H1 (cell line): ENCODE measurements at regions not wholly inside any gene's neighbourhood (a gene's known extent, or its start where the extent isn't known, plus 50 kb on each side); places are given as distances from the start of the nearest gene placed in this dataset.

Experiments used
- CTCF ChIA-PET: fragments of 300-600 bp; sonication (Branson Sonifier 250); formaldehyde crosslinking; loops from one replicate; lab custom pipeline; 2021; ENCODE audit not compliant: partially characterized antibody; lab: Charles Lee
- POLR2A ChIA-PET: fragments of 300-600 bp; sonication (Branson Sonifier 250); formaldehyde crosslinking; loops from one replicate; lab custom pipeline; 2021; ENCODE audit warnings: inconsistent platforms; ENCODE audit not compliant: partially characterized antibody; lab: Charles Lee
- DNase-seq, 2 experiments: peaks; one replicate each; pipeline versions ENCODE4 v3.0.0 to v3.0.0-alpha.2; 2010 to 2022; ENCODE audit warnings: low spot score in 2 of 2, low read depth in 1 of 2, mixed read lengths in 1 of 2
- FAIRE-seq: peaks from 2 replicates; lab custom pipeline; 2011; peaks lifted over from hg19 to GRCh38; lab: Jason Lieb, UNC
- H2AFZ ChIP-seq: 2 replicates; pipeline ENCODE4 v1.8.1; 2012; ENCODE audit warnings: low read length, inconsistent platforms
- H2AK5ac ChIP-seq: 2 replicates; pipeline ENCODE4 v1.6.1; 2013; ENCODE audit warnings: low read depth, low read length
- H2BK120ac ChIP-seq: replicated peaks from 2 replicates; pipeline ENCODE3; 2013; ENCODE audit warnings: low read depth, low read length, inconsistent platforms
- H2BK12ac ChIP-seq: 2 replicates; pipeline ENCODE4 v1.6.1; 2013; ENCODE audit warnings: low read depth, low read length
- H2BK15ac ChIP-seq: 2 replicates; pipeline ENCODE4 v1.6.1; 2013; ENCODE audit warnings: low read length
- H2BK20ac ChIP-seq: 2 replicates; pipeline ENCODE4 v1.6.1; 2013; ENCODE audit warnings: low read length
- H2BK5ac ChIP-seq: 2 replicates; pipeline ENCODE4 v1.6.1; 2013; ENCODE audit warnings: low read depth, low read length
- H3K14ac ChIP-seq: 2 replicates; pipeline ENCODE4 v1.6.1; 2013; ENCODE audit warnings: inconsistent platforms; ENCODE audit not compliant: insufficient read length
- H3K18ac ChIP-seq: 2 replicates; pipeline ENCODE4 v1.6.1; 2013; ENCODE audit warnings: low read length; ENCODE audit errors: extremely low read depth
- H3K23ac ChIP-seq: 2 replicates; pipeline ENCODE4 v1.6.1; 2013; ENCODE audit warnings: inconsistent platforms; ENCODE audit not compliant: insufficient read length
- H3K23me2 ChIP-seq: 2 replicates; pipeline ENCODE4 v1.6.1; 2013; ENCODE audit warnings: low read depth, low read length
- H3K27ac ChIP-seq: 2 replicates; pipeline ENCODE4 v1.6.1; 2011; ENCODE audit warnings: low read depth, low read length, inconsistent platforms
- H3K27me3 ChIP-seq, 4 experiments: replicated peaks in 1 of 4; 1 replicate in 1 of 4; 2 replicates in 3 of 4; pipeline versions ENCODE4 v1.6.1 to v1.8.1; 2011 to 2013; ENCODE audit warnings: low read length in 3 of 4, mild to moderate bottlenecking in 3 of 4, inconsistent platforms in 2 of 4, mixed read lengths in 2 of 4, moderate library complexity in 1 of 4; ENCODE audit not compliant: control insufficient read depth in 3 of 4, insufficient read depth in 3 of 4; ENCODE audit errors: extremely low read depth in 1 of 4
- H3K36me3 ChIP-seq, 4 experiments: 2 replicates each; pipeline versions ENCODE4 v1.6.1 to v1.8.1; 2011 to 2013; ENCODE audit warnings: mild to moderate bottlenecking in 4 of 4, low read length in 3 of 4, moderate library complexity in 2 of 4, control low read depth in 1 of 4, inconsistent platforms in 1 of 4; ENCODE audit not compliant: insufficient read depth in 4 of 4, control insufficient read depth in 2 of 4
- H3K4ac ChIP-seq: replicated peaks from 2 replicates; pipeline ENCODE3; 2013; ENCODE audit warnings: low read length, low read depth, mixed read lengths, inconsistent platforms; ENCODE audit not compliant: insufficient read length
- H3K4me1 ChIP-seq, 4 experiments: replicated peaks in 1 of 4; 1 replicate in 1 of 4; 2 replicates in 3 of 4; pipeline versions ENCODE4 v1.6.1 to v1.8.1; 2011 to 2013; ENCODE audit warnings: low read length in 3 of 4, inconsistent platforms in 2 of 4, mixed read lengths in 1 of 4; ENCODE audit not compliant: insufficient read depth in 4 of 4, control insufficient read depth in 3 of 4
- H3K4me2 ChIP-seq, 2 experiments: 2 replicates each; pipeline versions ENCODE4 v1.6.1 to v1.8.1; 2011 to 2013; ENCODE audit warnings: low read depth in 2 of 2, low read length in 2 of 2, control low read depth in 1 of 2, inconsistent platforms in 1 of 2, mild to moderate bottlenecking in 1 of 2; ENCODE audit not compliant: insufficient read depth in 1 of 2
- H3K4me3 ChIP-seq, 4 experiments: fragments of 200-600, 300-600 bp in 1 of 4; sonication (generic), shearing (Covaris generic), sonication (Bioruptor Twin) in 1 of 4; 2 replicates each; pipeline versions ENCODE4 v1.5.1 to v1.8.1; 2011 to 2016; ENCODE audit warnings: low read length in 4 of 4, low read depth in 3 of 4, control low read depth in 2 of 4, inconsistent platforms in 2 of 4, mild to moderate bottlenecking in 2 of 4, mixed read lengths in 1 of 4, moderate library complexity in 1 of 4; ENCODE audit not compliant: insufficient read depth in 2 of 4; ENCODE audit errors: extremely low read depth in 1 of 4
- H3K56ac ChIP-seq: replicated peaks from 2 replicates; pipeline ENCODE3; 2013; ENCODE audit warnings: low read depth, mild to moderate bottlenecking, mixed read lengths, low read length, inconsistent platforms; ENCODE audit not compliant: insufficient read length
- H3K79me1 ChIP-seq: 2 replicates; pipeline ENCODE4 v1.6.1; 2013; ENCODE audit warnings: low read depth, low read length, control low read depth
- H3K79me2 ChIP-seq, 2 experiments: 2 replicates each; pipeline versions ENCODE4 v1.6.1 to v1.8.1; 2012 to 2013; ENCODE audit warnings: low read length in 2 of 2, mild to moderate bottlenecking in 2 of 2, inconsistent platforms in 1 of 2; ENCODE audit not compliant: insufficient read depth in 2 of 2, control insufficient read depth in 1 of 2
- H3K9ac ChIP-seq, 4 experiments: replicated peaks in 1 of 4; 1 replicate in 1 of 4; 2 replicates in 3 of 4; pipeline versions ENCODE4 v1.6.1 to v1.8.1; 2011 to 2013; ENCODE audit warnings: low read depth in 3 of 4, low read length in 3 of 4, control low read depth in 2 of 4, mild to moderate bottlenecking in 2 of 4, moderate library complexity in 2 of 4, inconsistent platforms in 1 of 4; ENCODE audit errors: extremely low read depth in 1 of 4
- H3K9me3 ChIP-seq, 2 experiments: 2 replicates each; pipeline versions ENCODE4 v1.6.1 to v1.8.1; 2012 to 2013; ENCODE audit warnings: mild to moderate bottlenecking in 2 of 2, moderate library complexity in 2 of 2, control low read depth in 1 of 2, inconsistent platforms in 1 of 2, low read depth in 1 of 2, low read length in 1 of 2, mixed read lengths in 1 of 2; ENCODE audit not compliant: insufficient read depth in 2 of 2
- H4K20me1 ChIP-seq, 2 experiments: replicated peaks in 1 of 2; 2 replicates each; pipeline versions ENCODE3 to v1.8.1; 2011 to 2013; ENCODE audit warnings: inconsistent platforms in 2 of 2, low read length in 2 of 2, mild to moderate bottlenecking in 1 of 2; ENCODE audit not compliant: insufficient read depth in 2 of 2, control insufficient read depth in 1 of 2
- H4K5ac ChIP-seq: 2 replicates; pipeline ENCODE4 v1.6.1; 2013; ENCODE audit warnings: low read length, low read depth, mixed read lengths, inconsistent platforms; ENCODE audit not compliant: insufficient read length
- H4K8ac ChIP-seq: 2 replicates; pipeline ENCODE4 v1.8.0; 2013; ENCODE audit warnings: mild to moderate bottlenecking, moderate library complexity, low read length, inconsistent platforms; ENCODE audit not compliant: insufficient read depth; ENCODE audit errors: extremely low read depth
- H4K91ac ChIP-seq: replicated peaks from 2 replicates; pipeline ENCODE3; 2013; ENCODE audit warnings: low read length, mixed read lengths, inconsistent platforms; ENCODE audit not compliant: insufficient read length
- BACH1 ChIP-seq: IDR thresholded peaks from 2 replicates; pipeline ENCODE4 v1.6.1; 2012; ENCODE audit warnings: low read length, improper control_type of control experiment
- CBX5 ChIP-seq: fragments of 300-800, 300-1000 bp; sonication (generic); IDR thresholded peaks from 2 replicates; pipeline ENCODE4 v1.7.1; 2016; ENCODE audit warnings: antibody characterized with exemption, low read length, low read depth
- CREB1 ChIP-seq: IDR thresholded peaks from 2 replicates; pipeline ENCODE4 v1.6.1; 2012; ENCODE audit warnings: inconsistent platforms
- EZH2 ChIP-seq: fragments of 200-600 bp; sonication (generic); IDR thresholded peaks from 2 replicates; pipeline ENCODE4 v1.7.1; 2012; ENCODE audit warnings: low read depth, mild to moderate bottlenecking, moderate library complexity, low read length, inconsistent platforms; ENCODE audit not compliant: severe bottlenecking
- JUN ChIP-seq: IDR thresholded peaks from 2 replicates; pipeline ENCODE4 v1.6.1; 2011; ENCODE audit warnings: low read depth, mild to moderate bottlenecking, improper control_type of control experiment, low read length
- NANOG ChIP-seq: IDR thresholded peaks from 2 replicates; pipeline ENCODE4 v1.6.1; 2011; ENCODE audit warnings: low read length, low read depth, mild to moderate bottlenecking, inconsistent platforms; ENCODE audit not compliant: insufficient read depth, poor library complexity, severe bottlenecking
- SIRT6 ChIP-seq: IDR thresholded peaks from one replicate; pipeline ENCODE4 v1.7.1; 2012; ENCODE audit warnings: low read length, inconsistent platforms
- TBP ChIP-seq: IDR thresholded peaks from 2 replicates; pipeline ENCODE4 v1.6.1; 2011; ENCODE audit warnings: low read depth, low read length, improper control_type of control experiment
- WGBS, 2 experiments: shearing (Covaris generic) in 1 of 2; methylation state at CpG; one replicate each; pipeline versions ENCODE4 v1.1.6 to v1.1.7; 2013 to 2015; ENCODE audit warnings: low lambda C conversion rate in 2 of 2, mixed read lengths in 2 of 2, inconsistent platforms in 1 of 2, low coverage in 1 of 2, missing lambda C conversion rate in 1 of 2; ENCODE audit not compliant: insufficient replicate concordance in 2 of 2, insufficient coverage in 1 of 2, insufficient read length in 1 of 2; ENCODE audit errors: extremely low coverage in 1 of 2, missing lambda C conversion rate in 1 of 2; 5-methylcytosine and 5-hydroxymethylcytosine counted together
- TF ChIP-seq, protein P1 (sequence below): IDR thresholded peaks from 2 replicates; pipeline ENCODE4 v1.6.1; 2012; ENCODE audit warnings: inconsistent platforms
- TF ChIP-seq, protein P2 (sequence below): IDR thresholded peaks from 2 replicates; pipeline ENCODE4 v1.6.1; 2011; ENCODE audit warnings: low read depth, mild to moderate bottlenecking, low read length; ENCODE audit not compliant: insufficient read depth

DNA sequence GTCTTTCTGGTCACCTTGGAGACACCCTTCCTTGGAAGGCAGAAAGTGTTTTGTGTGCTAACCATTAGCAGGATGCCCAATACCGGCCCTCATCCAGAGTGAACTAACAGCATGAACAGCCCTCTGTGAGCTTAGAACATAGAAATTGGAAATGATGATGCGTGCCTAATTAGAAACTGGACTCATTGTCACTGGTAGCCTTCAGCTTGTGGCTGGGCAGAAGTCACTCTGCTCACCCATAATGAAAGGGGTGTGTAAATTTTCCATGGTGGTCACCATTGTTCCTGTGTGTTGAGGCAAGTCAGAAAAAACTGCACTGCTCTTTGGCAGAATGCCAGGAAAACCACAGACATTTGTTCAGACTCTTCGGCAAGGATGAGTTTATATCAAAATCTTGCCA lies 74.7 kb upstream of the CNTN4 start:
- Histone ChIP-seq H2BK20ac (no peak overlapping the region), H3K4ac (no peak overlapping the region), H3K9me3 (no peaks in the 10 kb centered on the region), H2BK12ac (no peak overlapping the region), H3K23me2 (no peaks in the 10 kb centered on the region), H3K4me3 (no peak overlapping the region), H4K91ac (no peak overlapping the region), H3K27ac (no peak overlapping the region), H3K56ac (no peak overlapping the region), H4K5ac (no peak overlapping the region), H3K9ac (no peak overlapping the region), H3K79me1 (no peaks in the 10 kb centered on the region), H4K8ac (no peak overlapping the region), H3K36me3 (no peaks in the 10 kb centered on the region), H2BK120ac (no peak overlapping the region), H3K27me3 (no peaks in the 10 kb centered on the region), H4K20me1 (no peaks in the 10 kb centered on the region), H3K23ac (no peak overlapping the region), H3K14ac (no peak overlapping the region), H3K4me1 (no peaks in the 10 kb centered on the region), H2AK5ac (no peak overlapping the region), H3K18ac (no peak overlapping the region), H3K4me2 (no peak overlapping the region), H2BK5ac (no peak overlapping the region), H2BK15ac (no peak overlapping the region), H3K79me2 (no peaks in the 10 kb centered on the region), H2AFZ (no peak overlapping the region)
- whole genome bisulfite sequencing, 2 experiments = 97% methylated on average over 3 of the region's 3 CpGs; no CpG with 5 or more reads in 1 of the 2 experiments
- FAIRE-seq = no peak
- no peak for DNase-seq
- POLR2A ChIA-PET = no interaction called here
- CTCF ChIA-PET = interaction anchor here (0.8 to 1.3 kb wide), 2 partner anchors 20 to 132 kb away, joined by 3 read pairs; no protein-coding TSS in a partner anchor
- TF ChIP-seq, protein P1, sequence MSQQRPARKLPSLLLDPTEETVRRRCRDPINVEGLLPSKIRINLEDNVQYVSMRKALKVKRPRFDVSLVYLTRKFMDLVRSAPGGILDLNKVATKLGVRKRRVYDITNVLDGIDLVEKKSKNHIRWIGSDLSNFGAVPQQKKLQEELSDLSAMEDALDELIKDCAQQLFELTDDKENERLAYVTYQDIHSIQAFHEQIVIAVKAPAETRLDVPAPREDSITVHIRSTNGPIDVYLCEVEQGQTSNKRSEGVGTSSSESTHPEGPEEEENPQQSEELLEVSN = no peak
- TF ChIP-seq EZH2 = no peak
- TF ChIP-seq CREB1 = no peak
- TF ChIP-seq NANOG = no peak
- TF ChIP-seq CBX5 = no peak
- no peak for TF ChIP-seq BACH1
- TF ChIP-seq TBP = no peak
- TF ChIP-seq SIRT6 = no peak
- TF ChIP-seq JUN = no peak
- TF ChIP-seq, protein P2, sequence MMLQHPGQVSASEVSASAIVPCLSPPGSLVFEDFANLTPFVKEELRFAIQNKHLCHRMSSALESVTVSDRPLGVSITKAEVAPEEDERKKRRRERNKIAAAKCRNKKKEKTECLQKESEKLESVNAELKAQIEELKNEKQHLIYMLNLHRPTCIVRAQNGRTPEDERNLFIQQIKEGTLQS = no peak
